GM12891 (cell line): ENCODE measurements at regions not wholly inside any gene's neighbourhood (a gene's known extent, or its start where the extent isn't known, plus 50 kb on each side); places are given as distances from the start of the nearest gene placed in this dataset.

Experiments used
- PAX5 ChIP-seq: IDR thresholded peaks from 2 replicates; pipeline ENCODE4 v1.6.1; 2011; ENCODE audit warnings: low read length, moderate library complexity, mild to moderate bottlenecking; ENCODE audit not compliant: insufficient read depth, severe bottlenecking
- POLR2A ChIP-seq: IDR thresholded peaks from 2 replicates; pipeline ENCODE4 v1.6.1; 2011; ENCODE audit warnings: low read depth, low read length, control low read depth
- POLR2AphosphoS5 ChIP-seq: IDR thresholded peaks from 2 replicates; pipeline ENCODE4 v1.6.1; 2011; ENCODE audit warnings: low read depth, low read length, control low read depth
- POU2F2 ChIP-seq: IDR thresholded peaks from 2 replicates; pipeline ENCODE4 v1.6.1; 2011; ENCODE audit warnings: low read depth, mild to moderate bottlenecking, control low read depth, low read length, moderate library complexity
- SPI1 ChIP-seq: IDR thresholded peaks from 2 replicates; pipeline ENCODE4 v1.6.1; 2011; ENCODE audit warnings: low read depth, low read length, control low read depth
- TAF1 ChIP-seq: IDR thresholded peaks from 2 replicates; pipeline ENCODE4 v1.6.1; 2011; ENCODE audit warnings: low read depth, low read length, control low read depth

DNA sequence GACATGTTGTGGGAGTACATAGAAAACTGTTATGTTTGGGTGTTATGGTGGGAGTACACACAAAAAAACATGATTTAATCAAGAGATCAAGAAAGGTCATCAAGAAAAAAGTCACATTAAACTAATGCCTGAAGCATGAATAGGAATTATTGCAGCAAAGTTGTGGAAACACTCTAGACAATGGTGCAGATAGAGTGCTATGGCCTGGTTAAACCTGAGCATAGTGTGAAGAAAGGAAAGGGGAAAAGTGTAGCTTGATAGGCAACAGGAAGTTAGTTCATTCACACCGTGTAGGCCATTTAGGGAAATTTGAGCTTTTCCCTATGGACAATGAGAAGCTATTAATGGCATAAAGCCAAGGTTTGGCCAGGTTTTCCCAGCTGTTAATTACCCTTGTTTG lies 162.1 kb upstream of the EMCN start:
- TF ChIP-seq POLR2A (no peak), POLR2AphosphoS5 (no peak), TAF1 (no peak), POU2F2 (no peak), SPI1 (no peak), PAX5 (no peak)
